ENCODE measurements at regions not wholly inside any gene's neighbourhood (a gene's known extent, or its start where the extent isn't known, plus 50 kb on each side); places are given as distances from the start of the nearest gene placed in this dataset.

GRCh38 chr15:87781959-87782625, 474.4 kb downstream of the NTRK3 start:
- no peak for DNase-seq (ENCODE audit: low read depth)
- TF ChIP-seq CTCF (conservative IDR thresholded peaks at IDR 0.05; ENCODE audit: low read depth, low read length), result no peak
- H3K4me3 ChIP-seq (ENCODE audit: low read depth, low read length), result no peak overlapping the region

- no peak overlapping the region for H3K4me3 ChIP-seq (ENCODE audit: low read depth, low read length)
- DNase-seq (ENCODE audit: low read depth), result no peak
- no peak for TF ChIP-seq CTCF (conservative IDR thresholded peaks at IDR 0.05; ENCODE audit: low read depth, low read length)
These were observed 476.8 kb downstream of the NTRK3 start for GRCh38 chr15:87779746-87780145.

GRCh38 chr15:87778358-87778757, 478.2 kb downstream of the NTRK3 start:
- DNase-seq (ENCODE audit: low read depth), result no peak
- no peak overlapping the region for H3K4me3 ChIP-seq (ENCODE audit: low read depth, low read length)
- no peak for TF ChIP-seq CTCF (conservative IDR thresholded peaks at IDR 0.05; ENCODE audit: low read depth, low read length)

- DNase-seq (ENCODE audit: low read depth), result peak; percentile 84
- no peak overlapping the region for H3K4me3 ChIP-seq (ENCODE audit: low read depth, low read length)
- TF ChIP-seq CTCF (conservative IDR thresholded peaks at IDR 0.05; ENCODE audit: low read depth, low read length), result no peak
These were observed 479.4 kb downstream of the NTRK3 start for GRCh38 chr15:87777054-87777561.

- no peak overlapping the region for H3K4me3 ChIP-seq (ENCODE audit: low read depth, low read length)
- no peak for TF ChIP-seq CTCF (conservative IDR thresholded peaks at IDR 0.05; ENCODE audit: low read depth, low read length)
- DNase-seq (ENCODE audit: low read depth), result no peak
These were observed 489.0 kb downstream of the NTRK3 start for GRCh38 chr15:87767516-87767915.

- no peak overlapping the region for H3K4me3 ChIP-seq (ENCODE audit: low read depth, low read length)
- peak; percentile 61 for DNase-seq (ENCODE audit: low read depth)
- TF ChIP-seq CTCF (conservative IDR thresholded peaks at IDR 0.05; ENCODE audit: low read depth, low read length), result no peak
These were observed 491.9 kb downstream of the NTRK3 start for GRCh38 chr15:87764461-87765240.

All from choroid plexus epithelial cell (primary cell).